Stimulated activated CD8-positive, alpha-beta memory T cell treated with anti-CD3 and anti-CD28 coated beads, Interleukin-15, amount 100 ng/mL, for 4 hours (primary cell): ENCODE measurements at regions not wholly inside any gene's neighbourhood (a gene's known extent, or its start where the extent isn't known, plus 50 kb on each side); places are given as distances from the start of the nearest gene placed in this dataset.
"Not testable (repeated sequence)": the region's sequence is repeated elsewhere in the genome, so short reads cannot be mapped to it uniquely, and the experiment has no call there.

Experiments
- DNase-seq, 2 donors: peaks; one replicate each; pipeline ENCODE4 v3.0.0-alpha.2; 2020; ENCODE audit warnings: low read depth in 2 of 2

GRCh38 chr16:86256995-86257394 is 253.3 kb upstream of the FOXF1 start:
- DNase-seq, result no peak

DNA sequence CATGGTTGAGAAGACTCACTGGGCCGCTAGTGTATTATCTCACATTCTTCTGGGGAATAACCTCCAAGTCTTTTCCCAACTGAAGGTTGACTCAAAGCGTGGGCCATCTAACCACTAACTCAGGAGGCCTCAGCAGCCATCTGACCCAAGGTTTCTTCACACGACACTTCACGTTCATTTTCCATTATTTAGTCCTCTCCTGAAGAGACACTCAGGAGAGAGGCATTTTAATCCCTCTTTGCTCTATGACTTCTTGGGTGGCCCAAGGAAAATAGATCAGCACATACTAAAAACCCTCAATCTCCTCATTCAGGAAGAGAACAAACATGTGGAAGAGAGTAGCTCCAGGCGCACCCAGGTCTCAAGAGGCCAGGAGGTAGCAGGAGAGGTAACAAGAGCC is 252.8 kb upstream of the FOXF1 start:
- DNase-seq, result no peak

DNA sequence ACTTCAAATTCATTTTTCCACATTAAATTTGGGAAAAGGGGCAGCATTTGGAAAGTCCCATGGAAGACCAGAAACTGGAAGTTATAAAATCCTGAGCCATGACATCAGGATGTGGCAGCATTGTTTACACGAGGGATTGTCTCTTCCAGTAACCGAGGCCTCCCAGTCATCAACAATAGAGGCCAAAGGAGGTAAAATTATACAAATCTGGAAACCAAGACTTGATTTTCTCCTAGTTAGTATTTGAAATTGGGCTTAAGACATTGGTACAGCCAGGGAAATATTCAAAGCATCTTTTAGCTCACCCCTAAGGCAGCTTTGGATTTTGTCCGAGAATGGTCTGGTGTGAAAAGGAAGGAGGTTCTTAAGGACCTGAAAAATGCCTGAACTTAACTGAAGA is 251.6 kb upstream of the FOXF1 start:
- no peak for DNase-seq

- no peak for DNase-seq
These were observed 250.8 kb upstream of the FOXF1 start for GRCh38 chr16:86259499-86259898.

- no peak for DNase-seq
These were observed 248.9 kb upstream of the FOXF1 start for GRCh38 chr16:86261379-86261778.

- DNase-seq, result not testable (repeated sequence)
These were observed 242.7 kb upstream of the FOXF1 start for GRCh38 chr16:86267657-86268056.

DNA sequence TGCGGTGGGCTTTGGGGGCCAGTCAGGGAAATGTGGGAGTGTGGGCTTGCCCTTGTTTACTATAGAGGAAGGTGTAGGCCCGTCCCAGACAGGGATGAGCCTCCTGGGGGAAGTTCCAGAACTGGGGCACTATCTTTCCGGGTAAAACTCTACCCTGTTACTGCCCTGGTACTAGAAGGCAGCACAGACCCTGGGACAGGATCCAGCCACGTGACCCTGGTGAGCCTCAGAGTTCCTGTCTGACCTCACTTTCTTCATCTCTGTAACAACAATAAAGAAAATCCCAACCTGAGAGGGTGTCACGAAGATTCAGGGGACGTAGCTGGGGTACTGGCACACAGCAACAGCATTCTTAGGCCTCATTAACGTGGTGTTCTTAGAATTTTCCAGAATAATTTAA is 239.6 kb upstream of the FOXF1 start:
- no peak for DNase-seq

- no peak for DNase-seq
These were observed 237.6 kb upstream of the FOXF1 start for GRCh38 chr16:86272744-86273143.

DNA sequence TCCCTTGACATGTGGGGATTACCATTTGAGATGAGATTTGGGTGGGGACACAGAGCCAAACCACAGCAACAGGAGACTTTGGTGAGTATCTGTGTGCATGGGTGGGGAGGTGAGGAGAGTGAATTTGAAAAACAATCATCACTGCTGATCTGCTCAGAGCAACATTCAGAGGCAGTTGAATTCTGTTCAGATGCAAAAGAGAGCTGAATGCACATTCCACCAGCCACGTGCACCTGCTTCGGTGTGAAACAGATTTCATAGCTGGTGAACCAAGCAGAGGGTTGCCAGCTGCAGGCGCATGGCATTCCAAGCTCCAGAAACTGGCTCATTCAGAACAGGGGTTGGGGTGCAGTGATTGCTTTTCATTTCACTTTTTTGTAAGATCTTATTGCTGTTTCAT is 233.1 kb upstream of the FOXF1 start:
- no peak for DNase-seq

GRCh38 chr16:86277859-86278258 is 232.5 kb upstream of the FOXF1 start:
- DNase-seq, result not testable (repeated sequence)

DNA sequence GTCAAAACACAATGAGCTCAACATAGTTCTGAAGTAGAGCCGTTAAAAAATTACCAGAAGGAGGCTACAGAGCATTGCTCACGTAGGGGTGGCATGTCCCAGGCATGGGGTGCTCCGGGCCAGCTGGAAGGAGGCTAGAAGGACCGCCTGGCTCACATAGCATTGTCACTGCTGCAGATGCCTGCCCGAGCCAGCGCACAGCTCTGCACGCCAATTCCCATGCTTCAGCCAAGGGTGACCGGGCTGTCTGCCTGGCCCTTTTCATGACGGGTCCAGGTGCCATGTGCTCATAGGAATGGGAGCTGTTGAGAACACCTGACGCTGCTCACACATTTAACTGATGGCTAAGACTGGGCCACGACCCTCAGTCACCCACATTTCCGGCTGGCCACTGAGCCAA is 228.9 kb upstream of the FOXF1 start:
- no peak for DNase-seq

DNA sequence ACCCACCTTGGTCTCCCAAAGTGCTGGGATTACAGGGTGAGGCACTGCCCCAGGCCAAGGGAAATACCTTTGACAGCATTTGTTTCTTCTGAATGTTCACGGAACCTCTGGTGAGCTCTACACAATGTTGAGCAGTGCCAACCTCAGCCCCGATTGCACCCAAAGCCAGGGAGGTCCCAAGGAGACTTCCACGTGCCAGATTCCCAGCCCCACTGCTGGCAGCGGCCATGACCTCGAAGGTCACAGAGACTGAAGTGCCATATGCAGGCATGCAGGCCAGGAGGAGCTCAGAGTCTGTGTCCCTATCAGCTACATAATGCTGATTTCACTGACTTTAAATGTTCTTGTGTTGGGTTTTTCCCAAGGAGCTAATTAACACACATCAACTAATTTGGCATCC is 226.4 kb upstream of the FOXF1 start:
- no peak for DNase-seq

DNA sequence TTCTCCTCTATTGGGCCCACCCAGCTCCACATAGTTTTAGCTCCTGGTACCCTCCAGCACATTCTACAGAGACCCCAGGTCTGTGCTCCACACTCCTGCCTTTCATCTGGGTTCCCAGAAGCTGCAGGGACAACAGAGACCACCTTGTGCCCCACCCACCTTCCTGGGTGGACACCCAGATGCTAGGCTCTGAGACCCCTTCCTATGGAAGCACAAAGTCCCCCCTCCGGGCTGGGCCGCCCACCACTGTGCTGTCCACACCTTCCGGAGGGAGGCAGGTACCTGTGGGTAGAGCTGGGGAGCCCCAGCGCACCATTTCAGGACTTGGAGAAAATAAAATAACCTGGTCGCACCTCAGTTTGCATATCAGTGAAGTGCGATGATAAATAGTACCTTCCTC is 224.9 kb upstream of the FOXF1 start:
- no peak for DNase-seq

GRCh38 chr16:86285938-86286921 is 224.1 kb upstream of the FOXF1 start:
- DNase-seq, result no peak

DNA sequence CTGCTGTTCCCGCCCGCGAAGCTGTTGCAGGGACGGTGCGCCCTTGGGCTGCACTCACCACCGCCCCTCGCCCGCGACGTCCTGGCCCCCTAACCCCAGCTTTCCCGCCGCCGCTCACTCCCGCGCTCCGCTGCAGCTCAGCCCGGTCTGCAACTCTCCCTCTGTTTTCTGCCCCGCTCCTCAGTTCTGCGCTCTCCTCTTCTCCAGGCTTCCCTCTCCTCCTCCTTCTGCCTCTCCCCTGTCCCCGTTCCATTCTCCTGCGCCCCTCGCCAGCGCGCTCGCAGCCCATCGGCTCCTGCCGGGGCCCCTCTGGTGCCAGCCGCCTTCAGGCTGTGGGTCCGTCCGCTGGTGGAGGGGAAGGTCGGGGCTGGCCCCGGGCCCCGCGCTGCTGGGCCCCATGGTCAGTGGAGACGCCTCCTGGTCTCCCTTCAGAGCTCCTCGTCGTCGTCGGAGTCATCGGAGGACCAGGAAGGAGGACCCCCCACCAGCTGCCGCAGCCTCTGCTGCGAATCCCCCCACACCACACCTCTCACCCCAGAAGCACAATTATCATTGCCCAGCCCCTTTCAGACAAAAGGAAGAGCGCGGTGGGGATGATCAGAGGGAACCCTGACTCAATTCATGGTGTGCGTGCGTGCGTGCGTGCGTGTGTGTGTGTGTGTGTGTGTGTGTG is 223.2 kb upstream of the FOXF1 start:
- DNase-seq, result no peak

- no peak for DNase-seq
These were observed 222.6 kb upstream of the FOXF1 start for GRCh38 chr16:86287664-86288201.

GRCh38 chr16:86288716-86289294 is 221.5 kb upstream of the FOXF1 start:
- DNase-seq, result no peak

DNA sequence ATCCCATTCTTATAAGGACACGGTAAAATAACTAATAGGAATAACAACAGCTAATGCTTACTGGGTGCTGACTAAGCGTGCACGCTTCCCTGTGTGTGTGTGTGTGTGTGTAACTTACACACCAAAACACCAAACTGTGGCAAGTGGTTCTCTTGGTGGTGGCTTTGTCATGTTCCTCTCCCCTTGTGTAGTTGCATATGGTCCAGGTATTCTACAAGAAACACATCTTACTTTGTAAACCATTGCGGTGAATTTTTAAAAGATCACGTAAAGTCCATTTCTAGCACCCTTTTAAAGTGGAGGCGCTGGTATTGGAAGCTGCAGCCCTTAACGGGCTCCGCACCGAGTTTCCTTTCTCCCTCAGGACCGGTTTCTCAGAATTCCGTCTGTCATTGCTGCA is 221.0 kb upstream of the FOXF1 start:
- no peak for DNase-seq

DNA sequence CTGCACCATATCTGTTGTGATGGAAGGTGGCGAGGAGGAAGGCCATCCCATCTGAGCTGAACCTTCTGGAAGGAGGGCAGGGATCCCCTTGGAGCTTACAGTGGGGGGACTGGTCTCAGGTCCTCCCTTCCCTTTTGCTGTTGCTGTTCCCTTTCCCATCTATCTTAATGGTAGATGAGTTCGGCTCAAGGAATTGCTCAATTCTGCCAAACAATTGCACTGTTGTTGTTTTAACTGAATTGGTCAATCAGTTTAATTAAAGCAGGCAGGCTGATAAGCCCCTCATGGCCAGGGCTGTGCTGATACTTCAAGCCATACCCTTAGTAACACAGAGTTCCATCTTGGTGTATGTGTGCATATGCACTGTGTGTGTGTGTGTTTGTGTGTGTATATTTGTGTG is 220.4 kb upstream of the FOXF1 start:
- no peak for DNase-seq

GRCh38 chr16:86291491-86291890 is 218.8 kb upstream of the FOXF1 start:
- no peak for DNase-seq

- DNase-seq, result no peak
These were observed 218.1 kb upstream of the FOXF1 start for GRCh38 chr16:86292171-86292775.

- no peak for DNase-seq
These were observed 217.4 kb upstream of the FOXF1 start for GRCh38 chr16:86292942-86293341.
